ENCODE measurements at regions not wholly inside any gene's neighbourhood (a gene's known extent, or its start where the extent isn't known, plus 50 kb on each side); places are given as distances from the start of the nearest gene placed in this dataset.
"Not testable (repeated sequence)": the region's sequence is repeated elsewhere in the genome, so short reads cannot be mapped to it uniquely, and the experiment has no call there.

DNA sequence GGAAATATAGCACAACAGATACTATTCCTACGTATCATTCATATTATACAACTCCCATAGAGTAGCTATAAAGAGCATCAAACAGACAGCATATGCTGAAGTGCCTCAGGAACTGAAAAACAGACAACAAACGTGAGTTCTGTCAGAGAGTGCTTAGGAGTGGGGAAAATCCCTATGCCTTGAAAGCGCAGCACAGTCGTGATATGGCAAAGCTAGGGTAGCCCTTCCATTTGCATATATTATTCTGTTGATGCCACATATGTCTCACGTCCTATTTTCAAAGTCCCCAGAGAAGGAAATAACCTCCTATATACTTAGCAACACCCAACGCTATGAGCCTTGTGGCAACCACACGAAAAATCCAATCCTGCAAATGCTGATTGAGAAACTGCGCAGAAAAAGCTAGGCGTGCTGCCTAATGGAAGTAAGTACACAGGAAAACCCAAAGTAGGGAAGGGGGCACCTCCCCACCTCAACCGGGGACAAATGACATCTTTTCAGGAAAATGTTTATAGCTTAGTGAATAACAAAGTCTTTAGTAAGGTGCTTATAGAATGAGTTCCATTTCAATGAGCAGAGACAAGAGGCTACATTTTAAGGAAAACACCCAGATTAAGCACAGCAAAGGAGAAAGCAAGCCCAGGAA, 105.1 kb downstream of the MED10 start:
- no peak for DNase-seq

GRCh38 chr5:6269925-6270324, 108.4 kb downstream of the MED10 start:
- no peak for DNase-seq

DNA sequence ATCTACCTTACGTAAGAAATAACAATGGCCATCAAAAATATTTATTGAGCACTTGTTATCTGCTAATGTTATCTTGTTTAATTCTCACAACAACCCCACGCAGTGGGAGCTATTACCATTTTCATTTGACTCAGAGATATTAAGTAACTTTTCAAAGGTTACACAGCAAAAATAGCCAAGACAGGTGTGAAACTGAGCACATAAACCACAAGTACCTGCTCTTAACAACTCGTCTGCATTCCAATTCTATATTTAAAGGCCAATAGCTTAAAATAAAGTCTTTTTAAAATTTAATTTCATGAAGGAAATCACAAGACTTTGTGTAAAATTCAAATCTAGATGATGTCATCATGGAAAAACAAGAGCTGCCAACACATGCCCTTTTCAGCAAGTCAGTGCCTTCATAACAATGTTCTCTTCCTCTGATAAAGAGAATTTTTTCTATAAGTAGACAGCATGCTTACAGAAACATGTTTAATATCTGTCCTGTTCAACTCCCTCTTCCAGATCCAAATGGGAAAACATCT, 111.6 kb downstream of the MED10 start:
- no peak for DNase-seq

DNA sequence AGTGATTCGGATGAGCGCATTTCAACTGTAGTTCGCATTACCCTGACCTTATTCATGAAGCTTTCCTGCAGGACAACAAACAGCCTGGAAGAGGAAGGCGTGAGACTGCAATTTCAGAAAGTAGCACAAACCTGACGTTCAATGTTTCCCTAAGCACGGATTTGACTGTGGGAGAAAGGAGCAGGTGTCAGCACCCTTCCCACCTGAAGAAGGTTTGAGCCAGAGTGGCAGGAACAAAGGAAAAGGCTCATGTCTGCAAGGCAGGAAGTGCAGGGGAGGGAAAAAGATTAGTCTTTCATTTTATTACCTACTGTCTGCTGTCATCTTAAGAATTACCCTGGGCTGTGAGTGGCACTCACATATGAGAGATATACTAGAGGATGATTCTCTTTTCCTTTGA, 114.0 kb downstream of the MED10 start:
- no peak for DNase-seq

DNA sequence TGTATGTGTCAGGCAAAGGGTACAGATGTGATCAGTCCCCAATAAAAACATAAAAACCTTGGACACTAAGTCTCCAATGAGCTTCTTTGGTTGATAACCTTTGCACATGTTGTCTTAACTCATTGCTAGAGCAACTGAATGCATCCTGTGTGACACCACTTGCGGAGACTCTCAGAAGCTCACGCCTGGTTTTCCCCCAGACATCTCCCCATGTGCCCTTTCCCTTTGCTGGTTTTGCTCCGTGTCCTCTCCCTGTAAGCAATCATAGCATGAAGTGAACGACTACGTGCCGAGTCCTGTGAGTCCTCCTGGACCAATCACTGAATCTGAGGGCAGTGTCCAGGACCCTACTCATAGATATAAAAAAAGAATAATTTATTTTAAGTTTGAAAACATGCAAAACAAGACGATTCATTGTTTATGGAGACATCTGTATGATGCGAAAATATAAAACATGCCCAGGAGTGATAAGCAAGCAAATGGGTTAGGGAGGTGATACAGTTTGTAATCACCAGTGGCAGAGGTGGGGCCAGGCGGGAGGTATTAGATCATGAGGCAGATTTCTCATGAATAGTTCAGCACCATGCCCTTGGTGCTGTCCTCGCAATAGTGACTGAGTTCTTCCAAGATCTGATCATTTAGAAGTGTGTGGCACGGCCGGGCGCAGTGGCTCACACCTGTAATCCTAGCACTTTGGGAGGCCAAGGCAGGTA, 115.5 kb downstream of the MED10 start:
- no peak for DNase-seq

DNA sequence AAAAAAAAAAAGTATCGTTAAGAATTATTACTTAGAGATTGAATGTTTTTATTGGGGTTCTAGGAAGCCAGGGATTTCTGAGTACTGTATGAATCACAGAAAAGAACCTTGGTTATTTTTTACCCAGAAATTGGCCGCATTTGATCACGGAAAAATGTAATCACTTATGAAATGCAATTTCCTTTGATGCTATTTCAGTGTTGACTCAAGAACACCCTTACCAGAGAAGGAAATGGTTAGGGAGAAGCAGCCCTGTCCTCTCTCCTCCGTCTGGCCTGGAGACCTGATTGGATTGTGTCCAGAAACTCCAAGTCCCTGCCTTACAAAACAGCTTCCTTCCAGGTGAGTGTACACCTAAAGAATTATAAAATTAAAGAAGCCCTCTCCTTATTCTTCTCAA, 116.7 kb downstream of the MED10 start:
- DNase-seq = no peak

- DNase-seq = no peak
Observed at GRCh38 chr5:6261256-6261655, 117.1 kb downstream of the MED10 start.

- no peak for DNase-seq
Observed at GRCh38 chr5:6260846-6261245, 117.5 kb downstream of the MED10 start.

DNA sequence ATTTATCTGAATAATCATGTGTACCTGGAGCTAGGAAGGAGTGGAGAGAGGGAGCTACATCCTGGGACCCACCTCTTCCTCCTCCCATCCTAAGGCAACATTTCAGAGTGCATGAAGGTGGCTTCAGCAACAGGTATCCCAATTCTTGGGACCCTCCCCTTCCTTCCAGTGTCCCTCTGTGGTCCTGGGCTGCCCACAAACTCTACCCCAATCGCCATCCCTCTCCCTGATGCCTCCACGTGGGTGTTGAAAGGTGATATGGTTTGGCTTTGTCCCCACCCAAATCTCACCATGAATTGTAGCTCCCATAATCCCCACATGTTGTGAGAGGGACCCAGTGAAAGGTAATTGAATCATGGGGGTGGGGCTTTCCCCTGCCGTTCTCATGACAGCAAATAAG, 121.4 kb downstream of the MED10 start:
- DNase-seq = no peak

DNA sequence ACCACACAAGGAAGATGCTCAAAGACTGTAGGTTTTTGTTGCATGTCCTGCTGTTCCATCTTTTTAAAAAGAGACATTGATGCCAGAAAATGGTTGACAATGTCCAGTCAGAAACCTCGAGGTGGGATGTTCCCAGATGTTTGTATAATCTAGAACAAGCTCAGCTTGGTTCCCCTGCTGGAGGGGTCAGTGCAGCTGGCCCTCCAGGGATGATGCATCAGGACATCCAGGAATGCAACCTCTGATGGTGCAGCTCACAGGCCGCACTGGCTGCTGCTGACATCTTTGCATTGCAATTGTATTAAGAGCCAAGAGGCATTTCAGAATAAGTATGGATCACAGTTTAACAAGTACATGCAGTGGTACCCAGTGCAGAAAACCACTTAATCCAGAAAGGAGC, 122.4 kb downstream of the MED10 start:
- DNase-seq = no peak

- no peak for DNase-seq
Observed at GRCh38 chr5:6253846-6254245, 124.5 kb downstream of the MED10 start.

GRCh38 chr5:6253281-6253680, 125.1 kb downstream of the MED10 start:
- DNase-seq = no peak

GRCh38 chr5:6252581-6252980, 125.8 kb downstream of the MED10 start:
- DNase-seq = no peak

DNA sequence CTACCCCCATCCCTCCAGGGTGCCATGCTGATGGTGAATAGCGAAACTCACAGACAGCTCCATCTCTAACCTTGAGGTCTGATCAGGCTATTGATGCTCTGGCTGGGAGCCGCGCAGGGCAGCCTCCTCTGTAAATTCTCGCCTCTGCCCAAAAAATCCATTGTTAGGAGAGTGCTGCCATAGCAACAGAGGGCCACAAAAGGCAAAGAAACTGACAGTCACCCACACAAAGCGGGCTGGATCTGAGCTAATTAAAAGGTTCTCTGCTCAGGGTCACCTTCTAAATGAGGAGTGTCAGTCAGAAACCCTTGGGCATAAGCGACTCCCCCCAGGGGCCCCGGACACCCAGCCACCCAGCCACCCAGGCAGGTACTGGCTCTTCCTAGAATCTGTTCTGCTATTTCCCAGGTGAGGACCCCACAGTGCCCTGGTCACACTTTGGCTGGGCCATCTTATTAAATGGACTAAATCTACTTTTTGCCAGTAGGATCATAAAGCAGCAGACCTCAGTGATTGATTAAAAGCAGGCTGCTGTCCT, 126.7 kb downstream of the MED10 start:
- DNase-seq = no peak

DNA sequence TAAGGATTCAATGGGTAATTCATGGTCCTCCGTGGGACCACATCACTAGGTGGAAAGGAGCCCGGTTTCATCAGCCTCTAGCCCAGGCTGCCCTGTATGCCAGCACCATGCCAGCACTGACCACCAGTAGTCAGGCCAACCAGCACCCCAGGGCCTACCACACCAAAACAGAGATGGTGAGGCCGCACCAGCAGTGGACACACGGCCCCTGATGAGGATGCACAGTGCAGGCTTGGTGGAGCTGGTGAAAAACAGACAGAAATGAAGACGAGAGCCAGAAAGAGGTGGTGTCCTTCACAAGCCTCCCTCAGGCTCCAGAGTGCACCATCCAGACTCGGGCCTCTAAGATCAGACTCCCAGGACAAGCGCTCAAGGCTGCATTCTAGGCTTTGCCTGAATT, 128.2 kb downstream of the MED10 start:
- DNase-seq = no peak

- no peak for DNase-seq
Observed at GRCh38 chr5:6248132-6248531, 130.2 kb downstream of the MED10 start.

GRCh38 chr5:6246820-6247437, 131.4 kb downstream of the MED10 start:
- DNase-seq = no peak

DNA sequence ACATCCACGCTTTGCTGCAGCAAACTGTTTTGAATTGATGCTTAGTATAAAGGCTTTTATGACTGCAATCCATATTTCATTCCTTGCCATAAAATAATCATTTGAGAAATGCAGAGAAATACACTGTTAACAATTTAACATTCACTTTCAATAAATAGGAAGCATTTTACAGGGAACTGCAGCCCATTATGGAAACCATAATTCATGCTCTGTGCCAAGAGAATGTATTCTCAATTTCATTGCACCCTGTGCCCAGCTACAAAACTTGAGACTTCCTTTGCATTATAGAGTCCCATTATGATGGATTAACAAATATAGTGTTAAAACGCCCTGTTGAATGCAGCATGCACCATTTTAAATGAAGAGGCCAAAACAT, 134.0 kb downstream of the MED10 start:
- no peak for DNase-seq

DNA sequence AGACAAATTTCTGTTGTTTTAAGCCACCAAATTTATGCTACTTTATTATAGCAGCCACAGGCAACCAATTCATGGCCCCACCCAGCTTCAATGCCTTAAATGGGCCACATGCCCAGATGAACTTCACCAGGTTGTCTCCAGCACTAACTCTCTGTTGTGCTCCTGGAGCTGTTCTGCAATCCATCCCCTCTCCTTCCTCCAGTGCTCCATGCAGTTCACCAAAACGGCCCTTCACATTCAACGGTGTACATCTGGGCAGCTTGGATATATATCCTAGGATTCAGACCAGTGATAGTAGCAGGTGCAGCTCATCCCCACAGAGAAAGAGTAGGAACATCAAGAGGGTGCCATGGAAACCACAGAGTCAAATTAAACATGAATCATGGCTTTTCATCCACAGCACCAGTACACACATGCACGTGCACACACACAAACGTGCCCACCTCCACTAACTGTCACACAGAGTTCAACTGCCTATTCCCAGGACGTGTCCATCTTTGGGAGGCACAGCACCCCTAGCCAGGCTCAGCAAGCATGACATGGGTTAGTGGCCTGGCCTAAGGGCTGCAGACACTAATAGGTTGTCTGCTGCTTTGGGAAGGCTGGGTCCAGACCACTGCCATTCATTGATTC, 134.5 kb downstream of the MED10 start:
- DNase-seq = no peak

DNA sequence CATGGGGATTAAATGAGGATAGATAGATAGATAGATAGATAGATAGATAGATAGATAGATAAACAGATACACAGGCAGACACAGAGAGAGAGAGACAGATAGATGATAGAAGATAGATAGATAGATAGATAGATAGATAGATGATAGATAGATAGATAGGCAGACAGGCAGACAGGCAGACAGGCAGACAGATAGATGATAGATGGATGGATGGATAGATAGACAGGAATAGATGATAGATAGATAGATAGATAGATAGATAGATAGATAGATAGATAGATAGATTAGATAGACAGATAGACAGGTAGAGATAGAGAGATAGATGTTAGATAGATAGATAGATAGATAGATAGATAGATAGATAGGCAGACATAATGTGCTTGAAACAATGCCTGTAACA, 137.3 kb downstream of the MED10 start:
- DNase-seq = not testable (repeated sequence)

DNA sequence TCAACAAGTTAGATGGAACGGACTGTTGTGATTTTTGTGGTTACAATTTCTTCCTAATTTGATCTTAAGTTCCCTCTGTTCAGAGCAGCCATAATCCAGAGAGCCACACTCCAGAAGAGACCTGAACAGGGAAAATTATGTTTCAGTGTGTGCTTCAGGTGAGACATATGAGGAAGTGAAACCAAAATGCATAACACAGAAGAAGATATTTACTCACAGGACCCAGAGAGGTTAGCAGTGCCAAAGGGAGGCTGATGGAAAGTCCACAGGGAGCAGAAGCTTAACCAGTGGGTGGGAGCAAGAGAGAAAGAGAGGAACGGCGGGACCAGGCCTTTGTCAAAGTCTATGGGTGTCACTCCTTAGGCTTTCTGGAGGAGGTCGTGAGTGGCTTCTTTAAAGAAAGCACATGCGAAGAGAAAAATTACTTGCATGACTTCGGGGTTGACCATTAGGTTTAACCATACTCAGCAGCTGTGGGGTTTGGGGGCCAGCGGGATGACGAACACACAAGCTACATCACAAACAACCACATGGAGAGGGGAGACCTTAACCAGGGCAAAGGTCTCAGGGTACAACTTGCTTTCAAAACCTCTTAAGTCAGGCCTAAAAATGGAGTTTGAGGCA, 141.4 kb downstream of the MED10 start:
- no peak for DNase-seq

GRCh38 chr5:6236170-6236793, 142.1 kb downstream of the MED10 start:
- DNase-seq = no peak

DNA sequence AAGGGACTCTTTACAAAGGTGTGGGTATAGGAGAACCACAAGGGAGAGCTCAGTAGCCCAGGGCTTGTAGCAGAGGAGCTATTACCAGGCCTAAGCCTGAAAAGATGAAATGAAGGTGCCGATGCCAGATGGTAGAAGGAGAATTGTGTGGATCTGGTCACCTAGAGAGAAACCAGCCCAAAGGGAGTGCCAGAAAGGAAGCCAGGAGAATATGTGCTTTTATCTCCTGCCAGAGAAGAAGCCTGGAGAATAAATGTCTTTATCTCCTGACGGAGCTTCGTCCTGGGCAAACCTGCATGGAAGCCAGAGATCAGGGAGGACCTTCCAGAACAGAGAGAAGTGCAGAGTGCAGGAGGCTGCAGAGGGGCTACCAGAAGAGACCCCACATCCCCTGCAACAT, 142.6 kb downstream of the MED10 start:
- no peak for DNase-seq

All from NCI-H1092 (cell line).